Fibroblast of lung (primary cell): ENCODE measurements at regions not wholly inside any gene's neighbourhood (a gene's known extent, or its start where the extent isn't known, plus 50 kb on each side); places are given as distances from the start of the nearest gene placed in this dataset.

Experiments
- DNase-seq, 2 donors: peaks; one replicate each; pipeline versions ENCODE4 v3.0.0 to v3.0.0-alpha.2; 2010; ENCODE audit warnings: low read depth in 2 of 2
- H2AFZ ChIP-seq: 2 replicates; pipeline ENCODE4 v1.5.1; 2012; ENCODE audit warnings: low read length, control low read depth, inconsistent platforms
- H3K27ac ChIP-seq: 2 replicates; pipeline ENCODE4 v1.5.1; 2011; ENCODE audit warnings: low read length, control low read depth; ENCODE audit not compliant: insufficient read depth
- H3K27me3 ChIP-seq: 2 replicates; pipeline ENCODE4 v1.5.1; 2011; ENCODE audit warnings: mild to moderate bottlenecking, low read length; ENCODE audit not compliant: control insufficient read depth, insufficient read depth
- H3K36me3 ChIP-seq: 2 replicates; pipeline ENCODE4 v1.5.1; 2011; ENCODE audit warnings: low read length; ENCODE audit not compliant: control insufficient read depth, insufficient read depth
- H3K4me1 ChIP-seq: 2 replicates; pipeline ENCODE4 v1.5.1; 2011; ENCODE audit warnings: low read length; ENCODE audit not compliant: control insufficient read depth, insufficient read depth; ENCODE audit errors: extremely low read depth
- H3K4me2 ChIP-seq: 2 replicates; pipeline ENCODE4 v1.5.1; 2011; ENCODE audit warnings: low read length, control low read depth; ENCODE audit not compliant: insufficient read depth; ENCODE audit errors: extremely low read depth
- H3K4me3 ChIP-seq, 4 experiments: fragments of 200-600 bp in 1 of 4; sonication (generic) in 1 of 4; replicated peaks in 1 of 4; 2 replicates each; pipeline ENCODE4 v1.5.1; 2011 to 2016; ENCODE audit warnings: low read length in 4 of 4, low read depth in 3 of 4, mild to moderate bottlenecking in 3 of 4, control low read depth in 2 of 4, inconsistent platforms in 1 of 4, mixed read lengths in 1 of 4; ENCODE audit not compliant: insufficient read depth in 1 of 4; ENCODE audit errors: control extremely low read depth in 1 of 4
- H3K79me2 ChIP-seq: 2 replicates; pipeline ENCODE4 v1.5.1; 2012; ENCODE audit warnings: mild to moderate bottlenecking, low read length, inconsistent platforms; ENCODE audit not compliant: control insufficient read depth, insufficient read depth
- H3K9ac ChIP-seq: 2 replicates; pipeline ENCODE4 v1.5.1; 2011; ENCODE audit warnings: mild to moderate bottlenecking, low read length, control low read depth; ENCODE audit not compliant: insufficient read depth
- H3K9me3 ChIP-seq: 2 replicates; pipeline ENCODE4 v1.5.1; 2012; ENCODE audit warnings: low read depth, low read length; ENCODE audit not compliant: control insufficient read depth, insufficient read depth
- H4K20me1 ChIP-seq: 2 replicates; pipeline ENCODE4 v1.5.1; 2011; ENCODE audit warnings: low read length; ENCODE audit not compliant: control insufficient read depth, insufficient read depth; ENCODE audit errors: extremely low read depth
- EZH2 ChIP-seq: IDR thresholded peaks from 2 replicates; pipeline ENCODE4 v1.5.1; 2012; ENCODE audit warnings: low read length, control low read depth, mild to moderate bottlenecking; ENCODE audit errors: missing control alignments
- TF ChIP-seq, protein P1 (sequence below), 2 donors: IDR thresholded peaks in 1 of 2; conservative IDR thresholded peaks in 1 of 2; 1 replicate in 1 of 2; 2 replicates in 1 of 2; pipeline ENCODE4 v1.5.1; 2011 to 2012; ENCODE audit warnings: low read length in 2 of 2, control low read depth in 1 of 2, inconsistent platforms in 1 of 2, low read depth in 1 of 2, mild to moderate bottlenecking in 1 of 2

- peaks cover 19% of the 10 kb centered on the region for H3K4me1 ChIP-seq
- no peak for TF ChIP-seq EZH2
- TF ChIP-seq, protein P1, sequence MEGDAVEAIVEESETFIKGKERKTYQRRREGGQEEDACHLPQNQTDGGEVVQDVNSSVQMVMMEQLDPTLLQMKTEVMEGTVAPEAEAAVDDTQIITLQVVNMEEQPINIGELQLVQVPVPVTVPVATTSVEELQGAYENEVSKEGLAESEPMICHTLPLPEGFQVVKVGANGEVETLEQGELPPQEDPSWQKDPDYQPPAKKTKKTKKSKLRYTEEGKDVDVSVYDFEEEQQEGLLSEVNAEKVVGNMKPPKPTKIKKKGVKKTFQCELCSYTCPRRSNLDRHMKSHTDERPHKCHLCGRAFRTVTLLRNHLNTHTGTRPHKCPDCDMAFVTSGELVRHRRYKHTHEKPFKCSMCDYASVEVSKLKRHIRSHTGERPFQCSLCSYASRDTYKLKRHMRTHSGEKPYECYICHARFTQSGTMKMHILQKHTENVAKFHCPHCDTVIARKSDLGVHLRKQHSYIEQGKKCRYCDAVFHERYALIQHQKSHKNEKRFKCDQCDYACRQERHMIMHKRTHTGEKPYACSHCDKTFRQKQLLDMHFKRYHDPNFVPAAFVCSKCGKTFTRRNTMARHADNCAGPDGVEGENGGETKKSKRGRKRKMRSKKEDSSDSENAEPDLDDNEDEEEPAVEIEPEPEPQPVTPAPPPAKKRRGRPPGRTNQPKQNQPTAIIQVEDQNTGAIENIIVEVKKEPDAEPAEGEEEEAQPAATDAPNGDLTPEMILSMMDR (conservative IDR thresholded peaks at IDR 0.05 in 1 of 2, IDR thresholded peaks at IDR 0.05 in 1 of 2; ENCODE audit: low read depth in 1 of 2, low read length in 2 of 2): no peak
- no peak overlapping the region for H3K9ac ChIP-seq
- no peaks in the 10 kb centered on the region for H3K36me3 ChIP-seq
- no peak overlapping the region for H2AFZ ChIP-seq
- H3K4me2 ChIP-seq: no peak overlapping the region
- H4K20me1 ChIP-seq: no peaks in the 10 kb centered on the region
- no peaks in the 10 kb centered on the region for H3K79me2 ChIP-seq
- H3K9me3 ChIP-seq: no peaks in the 10 kb centered on the region
- DNase-seq: peak in 1 of 2 donors; percentile 72
- H3K27ac ChIP-seq: no peak overlapping the region
- no peak overlapping the region for H3K4me3 ChIP-seq
- no peaks in the 10 kb centered on the region for H3K27me3 ChIP-seq
Observed at GRCh38 chr5:163890261-163890660, 384.8 kb downstream of the MAT2B start.

DNA sequence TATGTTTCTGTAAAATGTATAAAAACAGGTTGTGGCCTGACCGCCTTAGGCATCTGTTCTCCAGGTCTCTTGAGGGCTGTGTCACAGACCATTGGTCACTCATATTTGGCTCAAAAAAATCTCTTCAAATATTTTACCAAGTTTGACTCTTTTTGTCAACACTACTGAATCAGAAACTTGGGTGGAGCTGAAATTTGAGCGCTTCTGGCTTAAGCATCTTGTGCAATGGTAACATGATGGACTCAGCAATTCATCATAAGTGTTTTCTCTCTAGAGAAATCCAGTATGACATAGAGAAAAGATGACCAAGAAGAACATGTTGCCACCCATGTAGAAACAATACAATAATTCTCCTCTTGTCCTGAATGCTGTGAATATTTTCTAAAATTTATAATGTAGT lies 387.9 kb downstream of the MAT2B start:
- no peak overlapping the region for H3K4me2 ChIP-seq
- H3K4me1 ChIP-seq: peaks cover 19% of the 10 kb centered on the region
- H4K20me1 ChIP-seq: no peaks in the 10 kb centered on the region
- H3K9me3 ChIP-seq: no peaks in the 10 kb centered on the region
- H3K9ac ChIP-seq: no peak overlapping the region
- no peaks in the 10 kb centered on the region for H3K36me3 ChIP-seq
- H3K27me3 ChIP-seq: no peaks in the 10 kb centered on the region
- no peak for TF ChIP-seq EZH2
- TF ChIP-seq, protein P1 (conservative IDR thresholded peaks at IDR 0.05 in 1 of 2, IDR thresholded peaks at IDR 0.05 in 1 of 2; ENCODE audit: low read depth in 1 of 2, low read length in 2 of 2): no peak
- no peak overlapping the region for H3K4me3 ChIP-seq
- no peak overlapping the region for H3K27ac ChIP-seq
- no peaks in the 10 kb centered on the region for H3K79me2 ChIP-seq
- DNase-seq: peak; percentile 59 to 87
- no peak overlapping the region for H2AFZ ChIP-seq

DNA sequence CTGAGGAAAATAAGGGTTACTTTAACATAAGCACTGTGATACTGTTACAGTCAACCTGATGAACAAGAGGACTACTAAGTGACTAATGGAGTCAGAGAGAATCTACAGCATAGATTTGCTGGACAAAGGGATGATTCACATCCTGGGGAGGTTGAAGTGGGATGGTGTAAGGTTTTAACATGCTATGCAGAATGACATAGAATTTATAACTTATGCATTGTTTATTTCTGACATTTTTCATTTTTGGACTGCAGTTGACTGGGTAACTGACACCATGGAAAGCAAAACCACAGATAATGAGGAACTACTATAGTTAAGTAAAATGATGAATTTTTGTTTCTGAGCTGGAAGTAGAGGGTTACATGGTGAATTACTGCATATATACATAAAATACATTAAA lies 389.2 kb downstream of the MAT2B start:
- Histone ChIP-seq H3K4me3 (no peak overlapping the region), H3K27ac (no peak overlapping the region), H3K27me3 (no peaks in the 10 kb centered on the region), H3K79me2 (no peaks in the 10 kb centered on the region), H3K9me3 (no peaks in the 10 kb centered on the region), H3K36me3 (no peaks in the 10 kb centered on the region), H3K4me2 (no peak overlapping the region), H2AFZ (no peak overlapping the region), H4K20me1 (no peaks in the 10 kb centered on the region), H3K9ac (no peak overlapping the region), H3K4me1 (peaks cover 11% of the 10 kb centered on the region)
- no peak for TF ChIP-seq EZH2
- TF ChIP-seq, protein P1 (conservative IDR thresholded peaks at IDR 0.05 in 1 of 2, IDR thresholded peaks at IDR 0.05 in 1 of 2; ENCODE audit: low read depth in 1 of 2, low read length in 2 of 2): no peak
- DNase-seq: peak; percentile 75 to 95
